ENCODE measurements at regions not wholly inside any gene's neighbourhood (a gene's known extent, or its start where the extent isn't known, plus 50 kb on each side); places are given as distances from the start of the nearest gene placed in this dataset.

GRCh38 chr9:126208216-126208758 is 118.3 kb upstream of the MVB12B start:
- no peak overlapping the region for H2BK12ac ChIP-seq (ENCODE audit: low read depth, low read length)
- no peak for FAIRE-seq

More at GRCh38 chr9:126208216-126208758, 118.3 kb upstream of the MVB12B start:
- no peak overlapping the region for H4K91ac ChIP-seq (replicated peaks; ENCODE audit: insufficient read length, low read length)
- peaks cover 13% of the 10 kb centered on the region; the same call in 1 of the 2 replicates for H3K23me2 ChIP-seq (ENCODE audit: low read depth, low read length)
- H3K79me2 ChIP-seq (ENCODE audit: control insufficient read depth in 1 of 2, insufficient read depth in 2 of 2, low read length in 2 of 2): no peaks in the 10 kb centered on the region
- H3K27ac ChIP-seq (ENCODE audit: low read depth, low read length): no peak overlapping the region
- H4K20me1 ChIP-seq (replicated peaks in 1 of 2; ENCODE audit: control insufficient read depth in 1 of 2, insufficient read depth in 2 of 2, low read length in 2 of 2): peaks cover 0 to 8% of the 10 kb centered on the region in 2 experiments
- DNase-seq (ENCODE audit: low read depth in 1 of 2, low spot score in 2 of 2): no peak
- TF ChIP-seq CBX5 (IDR thresholded peaks at IDR 0.05; ENCODE audit: low read depth, low read length): no peak
- TF ChIP-seq SAP30 (IDR thresholded peaks at IDR 0.05; ENCODE audit: insufficient read depth, insufficient replicate concordance, low read length): no peak
- no peak for TF ChIP-seq GABPA (IDR thresholded peaks at IDR 0.05; ENCODE audit: borderline replicate concordance, insufficient read depth, low read length)
- no peak for TF ChIP-seq POLR2AphosphoS5 (IDR thresholded peaks at IDR 0.05; ENCODE audit: low read depth, low read length)
- no peak overlapping the region for H4K5ac ChIP-seq (ENCODE audit: insufficient read length, low read depth, low read length)
- no peak overlapping the region for H2AFZ ChIP-seq (ENCODE audit: low read length)
- H3K9me3 ChIP-seq (ENCODE audit: insufficient read depth in 2 of 2, low read depth in 1 of 2, low read length in 1 of 2): peaks cover 9 to 15% of the 10 kb centered on the region in 2 experiments; a peak in 3 of 4 replicates
- H3K36me3 ChIP-seq (ENCODE audit: control insufficient read depth in 2 of 4, insufficient read depth in 4 of 4, low read length in 3 of 4): no peaks in the 10 kb centered on the region
- no peak overlapping the region for H3K14ac ChIP-seq (ENCODE audit: insufficient read length)
- no peak overlapping the region for H2BK5ac ChIP-seq (ENCODE audit: low read depth, low read length)
- H3K23ac ChIP-seq (ENCODE audit: insufficient read length): no peak overlapping the region
- WGBS, 2 experiments (ENCODE audit: extremely low coverage in 1 of 2, insufficient coverage in 1 of 2, insufficient read length in 1 of 2, insufficient replicate concordance in 2 of 2, low coverage in 1 of 2, low lambda C conversion rate in 2 of 2, missing lambda C conversion rate in 1 of 2): 74% methylated on average over 3 of the region's 3 CpGs; no CpG with 5 or more reads in 1 of the 2 experiments
- H4K8ac ChIP-seq (ENCODE audit: extremely low read depth, insufficient read depth, low read length): no peak overlapping the region
- ChIA-PET POLR2A (ENCODE audit: partially characterized antibody) (no interaction called here), CTCF (ENCODE audit: partially characterized antibody) (interaction anchor here (1.7 to 1.8 kb wide), 2 partner anchors 21 to 62 kb away, joined by 3 to 4 read pairs; no protein-coding TSS in a partner anchor)
- no peak overlapping the region for H2BK15ac ChIP-seq (ENCODE audit: low read length)
- H3K56ac ChIP-seq (replicated peaks; ENCODE audit: insufficient read length, low read depth, low read length): no peak overlapping the region
- no peak overlapping the region for H3K18ac ChIP-seq (ENCODE audit: extremely low read depth, low read length)
- no peak overlapping the region for H3K4me3 ChIP-seq (ENCODE audit: extremely low read depth in 1 of 4, insufficient read depth in 2 of 4, low read depth in 3 of 4, low read length in 4 of 4)
- no peak overlapping the region for H2BK120ac ChIP-seq (replicated peaks; ENCODE audit: low read depth, low read length)
- H3K4ac ChIP-seq (replicated peaks; ENCODE audit: insufficient read length, low read depth, low read length): no peak overlapping the region
- no peaks in the 10 kb centered on the region for H3K79me1 ChIP-seq (ENCODE audit: low read depth, low read length)
- H3K4me2 ChIP-seq (ENCODE audit: insufficient read depth in 1 of 2, low read depth in 2 of 2, low read length in 2 of 2): no peak overlapping the region
- H2BK20ac ChIP-seq (ENCODE audit: low read length): no peak overlapping the region
- H3K4me1 ChIP-seq (replicated peaks in 1 of 4; ENCODE audit: control insufficient read depth in 3 of 4, insufficient read depth in 4 of 4, low read length in 3 of 4): peaks cover 0 to 4% (median 0%) of the 10 kb centered on the region in 4 experiments; a peak in 1 of 7 replicates
- H3K27me3 ChIP-seq (replicated peaks in 1 of 4; ENCODE audit: control insufficient read depth in 3 of 4, extremely low read depth in 1 of 4, insufficient read depth in 3 of 4, low read length in 3 of 4): no peaks in the 10 kb centered on the region; a peak in 1 of 7 replicates
- no peak overlapping the region for H3K9ac ChIP-seq (replicated peaks in 1 of 4; ENCODE audit: extremely low read depth in 1 of 4, low read depth in 3 of 4, low read length in 3 of 4)
- H2AK5ac ChIP-seq (ENCODE audit: low read depth, low read length): no peak overlapping the region
